ENCODE measurements at regions not wholly inside any gene's neighbourhood (a gene's known extent, or its start where the extent isn't known, plus 50 kb on each side); places are given as distances from the start of the nearest gene placed in this dataset.
A peak's percentile ranks its signal among the peaks of the same experiment; 100 is the strongest.
"Not testable (repeated sequence)": the region's sequence is repeated elsewhere in the genome, so short reads cannot be mapped to it uniquely, and the experiment has no call there.

DNA sequence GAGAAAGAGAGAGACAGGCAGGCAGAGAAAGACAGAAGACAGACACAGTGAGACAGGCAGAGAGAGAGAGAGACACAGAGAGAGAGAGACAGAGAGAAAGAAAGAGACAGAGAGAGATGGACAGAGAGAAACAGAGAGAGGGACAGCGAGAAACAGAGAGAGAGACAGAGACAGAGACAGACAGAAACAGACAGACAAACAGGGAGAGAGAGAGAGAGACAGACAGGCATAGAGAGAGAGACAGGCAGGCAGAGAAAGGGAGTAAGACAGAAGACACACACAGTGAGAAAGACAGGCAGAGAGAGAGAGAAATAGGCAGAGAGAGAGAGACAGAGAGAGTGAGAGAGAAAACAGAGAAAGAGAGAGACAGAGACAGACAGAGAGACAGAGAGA, 105.3 kb upstream of the ANKRD30BL start:
- Histone ChIP-seq H3K36me3 (no peaks in the 10 kb centered on the region), H3K27me3 (peaks cover 0 to 44% (median 5%) of the 10 kb centered on the region in 9 donors), H3K4me1 (peaks cover 0 to 13% (median 3%) of the 10 kb centered on the region in 12 donors), H3K27ac (no peak overlapping the region), H3K4me3 (peak overlapping the region in 1 of 12 donors; percentile 49), H3K9me3 (no peaks in the 10 kb centered on the region)
- TF ChIP-seq POLR2A (IDR thresholded peaks at IDR 0.05) = no peak
- TF ChIP-seq, protein P1, sequence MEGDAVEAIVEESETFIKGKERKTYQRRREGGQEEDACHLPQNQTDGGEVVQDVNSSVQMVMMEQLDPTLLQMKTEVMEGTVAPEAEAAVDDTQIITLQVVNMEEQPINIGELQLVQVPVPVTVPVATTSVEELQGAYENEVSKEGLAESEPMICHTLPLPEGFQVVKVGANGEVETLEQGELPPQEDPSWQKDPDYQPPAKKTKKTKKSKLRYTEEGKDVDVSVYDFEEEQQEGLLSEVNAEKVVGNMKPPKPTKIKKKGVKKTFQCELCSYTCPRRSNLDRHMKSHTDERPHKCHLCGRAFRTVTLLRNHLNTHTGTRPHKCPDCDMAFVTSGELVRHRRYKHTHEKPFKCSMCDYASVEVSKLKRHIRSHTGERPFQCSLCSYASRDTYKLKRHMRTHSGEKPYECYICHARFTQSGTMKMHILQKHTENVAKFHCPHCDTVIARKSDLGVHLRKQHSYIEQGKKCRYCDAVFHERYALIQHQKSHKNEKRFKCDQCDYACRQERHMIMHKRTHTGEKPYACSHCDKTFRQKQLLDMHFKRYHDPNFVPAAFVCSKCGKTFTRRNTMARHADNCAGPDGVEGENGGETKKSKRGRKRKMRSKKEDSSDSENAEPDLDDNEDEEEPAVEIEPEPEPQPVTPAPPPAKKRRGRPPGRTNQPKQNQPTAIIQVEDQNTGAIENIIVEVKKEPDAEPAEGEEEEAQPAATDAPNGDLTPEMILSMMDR (IDR thresholded peaks at IDR 0.05) = no peak
- intact Hi-C loops (cut with DNase I) = loop anchor here in 4 of 10 donors (5.0 to 10.0 kb wide), 4 partner anchors 178 to 1578 kb away; no protein-coding TSS in a partner anchor
- DNase-seq (no peak), ATAC-seq (no peak)
- WGBS, 4 donors = 77 to 85% (median 81%) methylated on average over 1 of the region's 1 CpG

GRCh38 chr2:132267498-132268283, 105.9 kb upstream of the ANKRD30BL start:
- Histone ChIP-seq H3K4me3 (peak overlapping the region in 10 of 12 donors; percentile 11 to 49 (median 42)), H3K27me3 (peaks cover 0 to 44% (median 5%) of the 10 kb centered on the region in 9 donors), H3K4me1 (peaks cover 0 to 13% (median 3%) of the 10 kb centered on the region in 12 donors)
- ATAC-seq, DNase-seq, H3K27ac ChIP-seq, H3K36me3 ChIP-seq, H3K9me3 ChIP-seq: not testable (repeated sequence)
- intact Hi-C loops (cut with DNase I) = loop anchor here in 4 of 10 donors (5.0 to 10.0 kb wide), 4 partner anchors 177 to 1577 kb away; no protein-coding TSS in a partner anchor
- 18 to 26% (median 23%) methylated on average over 31 of the region's 31 CpGs for WGBS, 4 donors

DNA sequence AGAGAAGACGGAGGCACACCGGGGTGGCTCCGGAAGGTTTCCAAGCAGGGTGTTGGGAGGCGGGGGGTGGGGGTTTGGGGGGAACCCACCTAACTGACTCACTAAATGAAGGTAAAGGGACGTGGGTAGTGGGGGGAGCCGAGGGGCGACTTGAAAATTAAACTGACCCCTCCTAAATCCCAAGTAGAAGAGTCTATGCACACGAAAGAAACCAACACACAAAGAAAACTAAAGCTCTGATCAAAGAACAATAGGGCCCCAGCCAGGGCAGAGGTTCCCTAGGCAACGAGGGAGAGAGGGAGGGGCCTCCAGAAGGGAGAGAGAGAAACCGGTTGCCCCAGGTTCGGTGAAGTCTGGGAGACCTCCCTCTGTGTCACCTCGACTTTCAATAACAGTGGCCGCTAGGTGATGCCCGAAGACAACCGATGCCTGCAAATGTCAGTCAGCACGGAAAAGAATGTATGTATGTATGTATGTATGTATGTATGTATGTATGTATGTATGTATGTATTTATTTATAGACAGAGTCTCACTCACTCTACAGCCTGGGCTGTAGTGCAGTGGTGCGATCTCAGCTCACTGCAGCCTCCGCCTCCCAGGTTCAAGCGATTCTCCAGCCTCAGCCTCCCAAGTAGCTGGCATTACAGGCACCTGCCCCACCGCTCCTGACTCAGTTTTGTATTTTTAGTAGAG, 106.7 kb upstream of the ANKRD30BL start:
- 16 to 18% (median 17%) methylated on average over 20 of the region's 20 CpGs for WGBS, 4 donors
- H3K36me3 ChIP-seq, ATAC-seq, DNase-seq, H3K27ac ChIP-seq, H3K9me3 ChIP-seq: not testable (repeated sequence)
- TF ChIP-seq, protein P1 (IDR thresholded peaks at IDR 0.05) = peak in 11 of 12 donors; percentile 39 to 63 (median 50)
- Histone ChIP-seq H3K4me3 (peak overlapping the region in 10 of 12 donors; percentile 11 to 49 (median 42)), H3K4me1 (peaks cover 0 to 13% (median 3%) of the 10 kb centered on the region in 12 donors), H3K27me3 (peaks cover 0 to 42% (median 5%) of the 10 kb centered on the region in 9 donors)
- intact Hi-C loops (cut with DNase I) = loop anchor here in 4 of 10 donors (5.0 to 10.0 kb wide), 4 partner anchors 176 to 1576 kb away; no protein-coding TSS in a partner anchor

DNA sequence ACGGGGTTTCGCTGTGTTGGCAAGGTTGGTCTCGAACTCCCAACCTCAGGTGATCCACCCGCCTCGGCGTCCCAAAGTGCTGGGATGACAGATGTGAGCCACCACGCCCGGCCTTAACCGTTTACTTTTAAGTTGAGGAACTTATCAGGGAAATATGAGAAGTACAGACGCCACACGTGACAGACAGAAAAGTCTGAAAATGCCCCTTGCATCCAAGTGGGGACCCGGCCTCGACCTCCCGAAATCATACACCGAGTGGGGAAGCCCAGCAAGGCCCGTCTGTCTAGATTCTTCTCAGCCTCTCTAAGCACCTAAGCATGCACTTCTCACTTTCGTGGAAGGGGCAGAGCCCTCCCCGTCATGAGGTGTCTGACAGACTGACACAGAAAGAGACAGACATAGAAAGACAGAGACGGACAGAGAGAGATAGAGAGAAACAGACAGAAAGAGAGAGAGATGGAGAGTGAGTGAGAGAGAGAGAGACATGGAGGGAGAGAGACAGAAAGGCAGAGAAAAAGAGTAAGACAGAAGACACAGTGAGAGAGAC, 107.3 kb upstream of the ANKRD30BL start:
- Histone ChIP-seq H3K27me3 (peaks cover 0 to 38% (median 5%) of the 10 kb centered on the region in 9 donors), H3K4me1 (peaks cover 0 to 13% (median 3%) of the 10 kb centered on the region in 12 donors), H3K36me3 (no peaks in the 10 kb centered on the region), H3K27ac (no peak overlapping the region), H3K4me3 (no peak overlapping the region), H3K9me3 (no peaks in the 10 kb centered on the region)
- no peak for ATAC-seq
- intact Hi-C loops (cut with DNase I) = loop anchor here in 4 of 10 donors (5.0 to 10.0 kb wide), 4 partner anchors 176 to 1576 kb away; no protein-coding TSS in a partner anchor
- no peak for DNase-seq
- 54 to 59% (median 56%) methylated on average over 19 of the region's 19 CpGs for WGBS, 4 donors
- TF ChIP-seq POLR2A (IDR thresholded peaks at IDR 0.05) = no peak
- TF ChIP-seq, protein P1 (IDR thresholded peaks at IDR 0.05) = no peak

Data from heart left ventricle (tissue), 16 donors.